ENCODE measurements at regions not wholly inside any gene's neighbourhood (a gene's known extent, or its start where the extent isn't known, plus 50 kb on each side); places are given as distances from the start of the nearest gene placed in this dataset.
"Not testable (repeated sequence)": the region's sequence is repeated elsewhere in the genome, so short reads cannot be mapped to it uniquely, and the experiment has no call there.

- DNase-seq, result no peak
- no peaks in the 10 kb centered on the region for H3K9me2 ChIP-seq (replicated peaks; ENCODE audit: insufficient read depth, low read length)
- no peaks in the 10 kb centered on the region for H3K9me3 ChIP-seq (replicated peaks; ENCODE audit: insufficient read depth, low read length)
- no peak overlapping the region for H3K9ac ChIP-seq (ENCODE audit: low read length)
- H3K4me1 ChIP-seq (ENCODE audit: low read length), result no peaks in the 10 kb centered on the region
- H2AFZ ChIP-seq (ENCODE audit: low read length), result no peak overlapping the region
- no peak overlapping the region for H3K4me3 ChIP-seq (ENCODE audit: low read length)
- no peaks in the 10 kb centered on the region for H3K27me3 ChIP-seq (replicated peaks; ENCODE audit: insufficient read depth, low read length)
- no peaks in the 10 kb centered on the region for H3K36me3 ChIP-seq (replicated peaks; ENCODE audit: insufficient read depth, low read length)
- H3K27ac ChIP-seq (ENCODE audit: low read length), result no peak overlapping the region
- no peaks in the 10 kb centered on the region for H4K20me1 ChIP-seq (ENCODE audit: insufficient read depth, low read length)
- no peaks in the 10 kb centered on the region for H3F3A ChIP-seq (ENCODE audit: insufficient read depth, low read length)
- no peak overlapping the region for H3K4me2 ChIP-seq (ENCODE audit: low read depth, low read length)
- H3K79me2 ChIP-seq (ENCODE audit: low read length), result no peaks in the 10 kb centered on the region
- TF ChIP-seq EZH2 (optimal IDR thresholded peaks at IDR 0.05; ENCODE audit: low read depth, low read length), result no peak
These were observed 282.6 kb upstream of the EYS start for GRCh38 chr6:65989676-65990075.

DNA sequence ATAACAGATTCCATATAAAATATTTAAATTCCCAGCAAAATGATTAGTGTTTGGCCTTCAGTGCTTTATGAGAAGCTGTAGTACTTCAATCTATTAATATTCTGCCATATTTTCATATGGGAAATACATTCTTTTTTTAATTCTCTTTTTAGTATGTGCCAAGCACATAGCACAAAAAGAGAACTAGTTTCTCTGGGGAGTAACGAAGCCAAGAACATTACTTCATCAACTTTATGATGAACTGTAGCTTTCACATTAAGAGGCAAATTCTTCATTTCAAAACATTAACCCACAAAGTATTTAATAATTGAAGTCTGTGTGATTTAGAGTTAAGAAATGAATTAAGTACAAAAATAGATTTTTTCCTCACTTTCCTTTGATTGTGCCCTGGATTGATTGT is 281.0 kb upstream of the EYS start:
- Histone ChIP-seq H3K9me3 (replicated peaks; ENCODE audit: insufficient read depth, low read length) (no peaks in the 10 kb centered on the region), H3K79me2 (ENCODE audit: low read length) (no peaks in the 10 kb centered on the region), H3F3A (ENCODE audit: insufficient read depth, low read length) (no peaks in the 10 kb centered on the region), H4K20me1 (ENCODE audit: insufficient read depth, low read length) (no peaks in the 10 kb centered on the region), H3K36me3 (replicated peaks; ENCODE audit: insufficient read depth, low read length) (no peaks in the 10 kb centered on the region), H3K4me3 (ENCODE audit: low read length) (no peak overlapping the region), H3K27ac (ENCODE audit: low read length) (no peak overlapping the region), H3K4me1 (ENCODE audit: low read length) (no peaks in the 10 kb centered on the region), H3K9me2 (replicated peaks; ENCODE audit: insufficient read depth, low read length) (no peaks in the 10 kb centered on the region), H3K27me3 (replicated peaks; ENCODE audit: insufficient read depth, low read length) (no peaks in the 10 kb centered on the region), H3K4me2 (ENCODE audit: low read depth, low read length) (no peak overlapping the region), H2AFZ (ENCODE audit: low read length) (no peak overlapping the region), H3K9ac (ENCODE audit: low read length) (no peak overlapping the region)
- TF ChIP-seq EZH2 (optimal IDR thresholded peaks at IDR 0.05; ENCODE audit: low read depth, low read length) (no peak), EZH2phosphoT487 (IDR thresholded peaks at IDR 0.05; ENCODE audit: low read length) (no peak)
- TF ChIP-seq, protein P1, sequence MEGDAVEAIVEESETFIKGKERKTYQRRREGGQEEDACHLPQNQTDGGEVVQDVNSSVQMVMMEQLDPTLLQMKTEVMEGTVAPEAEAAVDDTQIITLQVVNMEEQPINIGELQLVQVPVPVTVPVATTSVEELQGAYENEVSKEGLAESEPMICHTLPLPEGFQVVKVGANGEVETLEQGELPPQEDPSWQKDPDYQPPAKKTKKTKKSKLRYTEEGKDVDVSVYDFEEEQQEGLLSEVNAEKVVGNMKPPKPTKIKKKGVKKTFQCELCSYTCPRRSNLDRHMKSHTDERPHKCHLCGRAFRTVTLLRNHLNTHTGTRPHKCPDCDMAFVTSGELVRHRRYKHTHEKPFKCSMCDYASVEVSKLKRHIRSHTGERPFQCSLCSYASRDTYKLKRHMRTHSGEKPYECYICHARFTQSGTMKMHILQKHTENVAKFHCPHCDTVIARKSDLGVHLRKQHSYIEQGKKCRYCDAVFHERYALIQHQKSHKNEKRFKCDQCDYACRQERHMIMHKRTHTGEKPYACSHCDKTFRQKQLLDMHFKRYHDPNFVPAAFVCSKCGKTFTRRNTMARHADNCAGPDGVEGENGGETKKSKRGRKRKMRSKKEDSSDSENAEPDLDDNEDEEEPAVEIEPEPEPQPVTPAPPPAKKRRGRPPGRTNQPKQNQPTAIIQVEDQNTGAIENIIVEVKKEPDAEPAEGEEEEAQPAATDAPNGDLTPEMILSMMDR (IDR thresholded peaks at IDR 0.05; ENCODE audit: low read length), result no peak
- no peak for DNase-seq

DNA sequence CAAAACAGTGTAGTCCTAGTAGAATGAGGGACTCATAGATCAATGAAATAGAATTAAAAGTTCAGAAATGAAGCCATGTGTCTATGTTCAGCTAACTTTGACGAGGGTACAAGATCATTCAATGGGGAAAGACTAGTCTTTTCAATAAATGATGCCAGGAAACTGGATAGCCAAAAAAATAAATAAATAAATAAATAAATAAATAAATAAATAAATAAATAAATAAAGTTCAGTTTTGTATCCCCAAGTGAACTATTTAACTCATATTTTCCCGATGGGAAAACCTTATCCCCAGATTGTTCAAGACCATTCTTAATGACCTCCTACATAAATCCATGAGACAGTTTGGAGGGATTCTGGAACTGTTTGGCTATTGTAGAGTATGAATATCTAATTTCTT is 277.1 kb upstream of the EYS start:
- Histone ChIP-seq H3K79me2 (ENCODE audit: low read length) (no peaks in the 10 kb centered on the region), H4K20me1 (ENCODE audit: insufficient read depth, low read length) (no peaks in the 10 kb centered on the region), H3K27ac (ENCODE audit: low read length) (no peak overlapping the region), H3K9ac (ENCODE audit: low read length) (no peak overlapping the region), H3K9me2 (replicated peaks; ENCODE audit: insufficient read depth, low read length) (no peaks in the 10 kb centered on the region), H3K36me3 (replicated peaks; ENCODE audit: insufficient read depth, low read length) (no peaks in the 10 kb centered on the region), H3K9me3 (replicated peaks; ENCODE audit: insufficient read depth, low read length) (no peaks in the 10 kb centered on the region), H3K27me3 (replicated peaks; ENCODE audit: insufficient read depth, low read length) (no peaks in the 10 kb centered on the region), H2AFZ (ENCODE audit: low read length) (no peak overlapping the region), H3K4me3 (ENCODE audit: low read length) (no peak overlapping the region), H3F3A (ENCODE audit: insufficient read depth, low read length) (no peaks in the 10 kb centered on the region), H3K4me2 (ENCODE audit: low read depth, low read length) (no peak overlapping the region), H3K4me1 (ENCODE audit: low read length) (no peaks in the 10 kb centered on the region)
- TF ChIP-seq, protein P1 (IDR thresholded peaks at IDR 0.05; ENCODE audit: low read length), result no peak
- TF ChIP-seq EZH2 (optimal IDR thresholded peaks at IDR 0.05; ENCODE audit: low read depth, low read length) (no peak), EZH2phosphoT487 (IDR thresholded peaks at IDR 0.05; ENCODE audit: low read length) (no peak)
- DNase-seq, result no peak

GRCh38 chr6:65979120-65979519 is 272.1 kb upstream of the EYS start:
- Histone ChIP-seq H3K4me1 (ENCODE audit: low read length) (no peaks in the 10 kb centered on the region), H3K27me3 (replicated peaks; ENCODE audit: insufficient read depth, low read length) (no peaks in the 10 kb centered on the region), H3K27ac (ENCODE audit: low read length) (no peak overlapping the region), H3K4me3 (ENCODE audit: low read length) (no peak overlapping the region), H2AFZ (ENCODE audit: low read length) (no peak overlapping the region), H4K20me1 (ENCODE audit: insufficient read depth, low read length) (no peaks in the 10 kb centered on the region), H3K36me3 (replicated peaks; ENCODE audit: insufficient read depth, low read length) (no peaks in the 10 kb centered on the region), H3K9me3 (replicated peaks; ENCODE audit: insufficient read depth, low read length) (no peaks in the 10 kb centered on the region), H3K4me2 (ENCODE audit: low read depth, low read length) (no peak overlapping the region), H3K79me2 (ENCODE audit: low read length) (no peaks in the 10 kb centered on the region), H3F3A (ENCODE audit: insufficient read depth, low read length) (no peaks in the 10 kb centered on the region), H3K9me2 (replicated peaks; ENCODE audit: insufficient read depth, low read length) (no peaks in the 10 kb centered on the region), H3K9ac (ENCODE audit: low read length) (no peak overlapping the region)
- no peak for DNase-seq
- TF ChIP-seq EZH2phosphoT487 (IDR thresholded peaks at IDR 0.05; ENCODE audit: low read length), result no peak

DNA sequence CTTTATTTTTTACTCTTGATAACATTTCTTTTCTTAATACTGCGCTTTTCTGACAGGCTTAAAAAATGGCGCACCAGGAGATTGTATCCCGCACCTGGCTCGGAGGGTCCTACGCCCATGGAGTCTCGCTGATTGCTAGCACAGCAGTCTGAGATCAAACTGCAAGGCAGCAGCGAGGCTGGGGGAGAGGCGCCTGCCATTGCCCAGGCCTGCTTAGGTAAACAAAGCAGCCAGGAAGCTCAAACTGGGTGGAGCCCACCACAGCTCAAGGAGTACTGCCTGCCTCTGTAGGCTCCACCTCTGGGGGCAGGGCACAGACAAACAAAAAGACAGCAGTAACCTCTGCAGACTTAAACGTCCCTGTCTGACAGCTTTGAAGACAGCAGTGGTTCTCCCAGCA is 264.2 kb upstream of the EYS start:
- not testable (repeated sequence) for DNase-seq; H3K27me3 ChIP-seq (replicated peaks; ENCODE audit: insufficient read depth, low read length); H3K9ac ChIP-seq (ENCODE audit: low read length); H3K9me2 ChIP-seq (replicated peaks; ENCODE audit: insufficient read depth, low read length); H3K36me3 ChIP-seq (replicated peaks; ENCODE audit: insufficient read depth, low read length); H3K4me2 ChIP-seq (ENCODE audit: low read depth, low read length); H3K4me3 ChIP-seq (ENCODE audit: low read length); H3K79me2 ChIP-seq (ENCODE audit: low read length); H3K9me3 ChIP-seq (replicated peaks; ENCODE audit: insufficient read depth, low read length); H3K27ac ChIP-seq (ENCODE audit: low read length); H4K20me1 ChIP-seq (ENCODE audit: insufficient read depth, low read length); H2AFZ ChIP-seq (ENCODE audit: low read length); H3K4me1 ChIP-seq (ENCODE audit: low read length); H3F3A ChIP-seq (ENCODE audit: insufficient read depth, low read length)
